HG02798 (cell line): ENCODE measurements at regions not wholly inside any gene's neighbourhood (a gene's known extent, or its start where the extent isn't known, plus 50 kb on each side); places are given as distances from the start of the nearest gene placed in this dataset.

Experiments used
- ATAC-seq: cut with Tn5 transposase; IDR thresholded peaks from one replicate; pipeline ENCODE4 v1.9.1; 2021; ENCODE audit warnings: mild to moderate bottlenecking; ENCODE audit not compliant: unreplicated experiment, poor library complexity

GRCh38 chr12:91870872-91871707 lies 274.6 kb downstream of the BTG1 start:
- ATAC-seq, result no peak

- ATAC-seq, result no peak
Observed at GRCh38 chr12:91868054-91868453, 277.6 kb downstream of the BTG1 start.

DNA sequence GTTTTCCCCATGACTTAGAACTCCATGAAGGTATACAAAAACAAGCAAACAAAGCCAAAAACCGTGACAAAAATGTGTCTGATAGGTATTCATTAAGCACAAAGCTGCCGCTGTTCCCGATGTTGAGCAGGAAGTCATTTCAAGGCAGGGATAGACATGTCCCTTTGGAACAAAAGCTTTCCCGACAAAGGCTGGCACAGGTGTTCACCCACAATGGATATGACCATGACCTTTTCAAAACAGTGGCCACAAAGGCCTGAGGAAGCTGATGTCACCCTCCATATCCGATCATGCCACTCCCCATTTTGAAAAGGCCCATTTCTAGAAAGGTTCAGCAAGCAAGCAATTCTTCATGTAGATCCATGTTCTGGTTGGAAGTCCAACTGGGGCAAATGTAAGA lies 279.1 kb downstream of the BTG1 start:
- no peak for ATAC-seq

GRCh38 chr12:91863702-91864101 lies 281.9 kb downstream of the BTG1 start:
- ATAC-seq, result no peak

DNA sequence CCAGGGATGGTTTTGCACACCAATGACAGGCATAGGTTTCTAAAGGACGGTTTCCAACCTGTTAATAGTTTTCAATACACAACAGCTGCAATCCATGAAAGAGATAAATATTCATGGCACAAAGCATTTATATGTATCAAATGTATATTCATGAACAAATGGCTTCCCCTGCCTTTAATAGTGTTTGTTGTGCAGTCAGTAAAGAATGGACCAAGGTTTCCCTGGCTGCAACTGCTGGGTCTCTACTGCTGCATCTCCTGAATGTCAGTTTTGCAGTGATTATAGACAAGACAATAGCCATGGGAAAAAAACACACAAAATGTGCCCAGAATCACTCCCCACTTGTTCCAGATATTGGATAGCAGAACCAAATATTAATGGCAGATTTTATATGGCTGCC lies 284.1 kb downstream of the BTG1 start:
- no peak for ATAC-seq

DNA sequence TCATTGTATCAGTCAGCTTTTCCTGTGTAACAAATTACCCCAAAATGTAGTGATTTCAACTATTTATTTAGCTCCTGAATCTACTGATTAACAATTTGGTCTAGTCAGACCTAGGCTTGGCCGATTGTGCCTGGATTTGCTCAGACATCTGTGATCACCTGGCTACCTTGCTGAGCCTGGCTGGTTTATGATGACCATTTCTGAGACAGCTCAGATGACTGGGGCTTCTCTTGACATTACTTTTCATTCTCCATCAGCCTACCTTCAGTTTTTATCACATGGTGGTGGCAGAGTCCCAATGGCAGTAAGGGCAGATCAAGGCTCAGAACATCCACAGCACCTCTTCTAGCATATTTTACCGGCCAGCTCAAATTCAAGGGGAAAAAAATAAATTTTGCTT lies 286.3 kb downstream of the BTG1 start:
- ATAC-seq, result no peak

DNA sequence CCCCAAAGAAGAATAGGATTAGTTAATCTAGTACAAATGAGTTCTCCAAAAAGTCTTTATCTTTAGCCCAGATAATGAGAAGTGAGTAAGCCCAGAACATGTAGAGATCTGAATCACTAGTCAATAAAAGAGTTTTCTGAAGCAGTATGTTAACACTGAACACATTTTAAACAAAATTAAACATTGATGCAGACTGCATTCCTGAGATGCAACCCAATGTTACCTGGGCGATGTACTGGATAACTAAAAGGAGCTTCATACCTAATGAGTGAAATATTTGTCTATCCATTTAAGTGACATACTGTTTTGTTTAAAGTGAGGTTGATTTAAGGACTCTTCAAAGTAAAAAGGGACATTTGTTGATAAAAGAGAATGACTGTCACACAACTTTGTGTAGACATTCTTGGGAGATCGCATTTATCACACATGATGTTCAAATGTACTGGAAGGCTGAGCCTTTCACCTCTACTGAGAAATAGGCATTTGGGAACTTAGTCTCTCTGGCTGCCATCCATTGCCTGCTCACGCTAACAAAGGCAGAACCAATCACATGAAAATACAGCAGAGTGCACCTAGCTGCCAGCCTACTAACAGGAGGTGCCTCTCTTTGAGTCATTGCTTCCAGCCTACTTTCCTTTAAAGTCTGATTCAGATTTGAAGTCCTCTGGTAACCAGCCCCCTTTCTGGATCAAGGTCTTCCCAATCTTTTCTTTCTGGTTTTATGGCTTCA lies 287.7 kb downstream of the BTG1 start:
- no peak for ATAC-seq

GRCh38 chr12:91854725-91855124 lies 290.9 kb downstream of the BTG1 start:
- ATAC-seq, result no peak

DNA sequence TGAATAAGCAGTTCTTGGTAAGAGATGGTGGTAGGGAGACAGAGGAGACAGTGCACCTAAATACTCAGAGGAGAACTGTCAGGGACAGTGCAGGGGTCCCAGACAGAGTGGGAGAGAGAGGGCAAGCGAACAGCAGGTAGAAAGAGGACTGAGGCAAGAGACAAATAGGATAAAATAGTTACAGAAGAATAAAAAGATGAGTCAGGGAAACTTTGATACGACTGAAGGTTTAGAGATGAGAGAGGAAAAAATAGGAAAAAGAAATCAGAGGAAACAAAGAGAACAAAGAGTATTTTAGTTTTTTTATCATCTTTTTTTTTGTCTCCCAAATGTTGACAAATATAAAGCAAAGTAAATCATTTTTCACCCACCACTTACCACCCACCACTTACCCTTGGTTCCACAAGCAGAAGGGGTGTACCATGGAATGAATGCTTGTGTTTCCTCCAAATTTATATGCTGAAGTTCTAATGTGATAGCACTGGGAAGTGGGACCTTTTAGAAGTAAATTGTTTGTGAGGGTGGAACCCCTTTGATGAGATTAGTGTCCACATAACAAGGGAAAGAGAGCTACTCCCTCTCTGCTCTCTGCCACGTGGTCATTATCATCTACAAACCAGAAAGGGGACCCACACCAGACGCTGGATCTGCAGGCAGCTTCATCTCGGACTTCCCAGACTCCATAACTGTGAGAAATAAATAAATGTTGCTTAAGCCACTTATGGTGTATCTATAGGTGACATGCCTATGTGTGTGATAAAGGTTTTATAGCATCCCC lies 292.1 kb downstream of the BTG1 start:
- no peak for ATAC-seq

DNA sequence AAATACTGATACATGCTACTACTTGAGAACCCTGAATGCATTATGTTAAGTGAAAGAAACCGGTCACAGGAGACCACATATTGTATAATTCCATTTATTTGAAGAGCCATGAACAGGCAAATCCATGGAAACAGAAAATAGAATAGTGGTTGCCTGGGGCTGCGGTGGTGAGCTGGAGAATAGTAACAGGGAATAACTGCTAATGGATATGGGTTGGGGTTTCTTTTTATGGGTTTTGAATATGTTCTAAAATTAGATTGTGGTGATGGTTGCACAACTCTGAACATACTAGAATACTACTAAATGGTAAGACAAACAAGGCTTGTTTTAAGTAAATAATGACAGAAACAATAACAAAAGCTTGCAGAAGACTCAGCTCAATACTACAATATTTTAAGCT lies 293.0 kb downstream of the BTG1 start:
- no peak for ATAC-seq

- ATAC-seq, result no peak
Observed at GRCh38 chr12:91851741-91852477, 293.7 kb downstream of the BTG1 start.

DNA sequence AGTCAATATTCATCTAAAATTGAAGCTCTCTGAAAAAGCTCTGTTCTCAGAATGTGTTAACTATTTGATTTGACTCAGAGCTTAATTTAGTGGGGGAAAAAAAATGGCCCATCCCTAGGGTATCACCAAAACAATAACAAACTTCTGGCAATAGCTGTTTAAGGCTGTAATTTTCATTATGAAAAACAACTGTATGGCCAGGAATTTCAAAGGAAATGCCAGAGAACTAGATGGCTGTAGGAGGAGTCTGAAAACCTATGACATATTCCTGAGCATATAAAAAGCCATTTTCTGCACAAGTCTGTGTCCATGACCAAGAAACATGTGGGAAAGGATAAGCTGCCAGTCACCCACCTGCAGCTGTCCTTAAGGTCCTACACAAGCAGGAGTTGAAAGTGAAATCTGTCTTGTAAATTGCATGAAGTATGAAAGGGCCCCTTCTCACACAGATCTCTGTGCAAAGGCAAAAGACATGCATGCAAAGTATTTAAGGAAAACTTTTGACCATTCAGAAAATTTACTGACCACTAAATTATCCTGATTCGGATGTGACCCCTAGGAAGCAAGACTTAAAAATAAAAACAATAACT lies 299.1 kb downstream of the BTG1 start:
- peak; percentile 60 for ATAC-seq

DNA sequence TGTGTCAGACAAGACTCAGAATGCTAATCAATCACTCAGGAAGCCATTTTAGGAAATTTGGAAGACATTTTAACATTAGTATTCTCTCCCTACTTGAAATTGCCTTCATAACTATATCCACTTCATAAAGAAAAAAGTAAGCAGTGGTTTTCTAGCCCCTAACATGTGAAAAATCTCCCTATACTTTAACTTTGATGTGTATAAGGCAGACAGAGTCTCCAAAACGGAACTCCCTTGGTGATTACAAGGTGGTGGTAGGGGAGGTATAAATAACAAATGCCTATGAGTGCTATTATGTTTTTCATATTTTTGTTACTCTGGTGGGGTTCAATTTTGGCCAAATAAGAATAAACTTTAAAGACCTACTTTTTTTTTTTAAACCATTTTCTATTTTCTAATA lies 300.3 kb downstream of the BTG1 start:
- no peak for ATAC-seq

GRCh38 chr12:91841822-91842221 lies 303.8 kb downstream of the BTG1 start:
- no peak for ATAC-seq

- no peak for ATAC-seq
Observed at GRCh38 chr12:91836696-91837095, 308.9 kb downstream of the BTG1 start.

DNA sequence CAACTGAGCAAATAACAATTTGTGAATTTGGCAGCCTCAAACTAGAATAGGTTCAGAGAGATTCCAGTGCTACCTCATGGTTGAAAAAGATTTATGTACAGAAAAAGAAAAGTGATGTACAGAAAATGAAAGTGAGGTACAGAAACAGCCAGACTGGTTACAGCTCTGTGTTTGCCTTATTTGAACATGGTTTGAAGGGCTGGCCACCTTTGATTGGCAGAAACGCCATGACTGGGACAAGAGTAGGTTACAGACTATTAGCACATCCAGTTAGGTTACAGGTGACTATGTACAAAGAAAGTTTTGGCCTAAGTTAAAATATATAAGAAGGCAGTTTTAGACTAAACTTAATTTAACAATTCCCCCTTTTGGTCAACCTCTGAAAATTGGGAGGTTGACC lies 309.4 kb downstream of the BTG1 start:
- no peak for ATAC-seq

DNA sequence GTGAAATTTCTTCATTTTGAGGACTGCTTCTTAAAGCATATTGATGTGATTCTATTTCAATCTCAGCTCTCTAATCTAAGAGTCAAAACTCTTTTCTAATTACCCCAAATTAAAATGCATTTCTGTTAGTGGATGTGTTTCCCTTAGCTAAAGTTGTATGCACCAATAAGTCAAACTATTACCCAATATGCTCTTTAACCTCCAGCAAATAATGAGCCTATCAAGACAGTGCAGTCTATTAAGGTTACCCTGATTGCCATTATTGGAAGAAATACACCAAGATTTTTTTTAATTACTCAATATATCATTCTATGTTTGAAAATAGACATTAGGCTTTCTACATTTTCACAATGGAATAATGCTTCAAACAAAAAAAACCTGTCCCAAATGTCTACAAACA lies 310.0 kb downstream of the BTG1 start:
- no peak for ATAC-seq

- ATAC-seq, result no peak
Observed at GRCh38 chr12:91833780-91834359, 311.8 kb downstream of the BTG1 start.

DNA sequence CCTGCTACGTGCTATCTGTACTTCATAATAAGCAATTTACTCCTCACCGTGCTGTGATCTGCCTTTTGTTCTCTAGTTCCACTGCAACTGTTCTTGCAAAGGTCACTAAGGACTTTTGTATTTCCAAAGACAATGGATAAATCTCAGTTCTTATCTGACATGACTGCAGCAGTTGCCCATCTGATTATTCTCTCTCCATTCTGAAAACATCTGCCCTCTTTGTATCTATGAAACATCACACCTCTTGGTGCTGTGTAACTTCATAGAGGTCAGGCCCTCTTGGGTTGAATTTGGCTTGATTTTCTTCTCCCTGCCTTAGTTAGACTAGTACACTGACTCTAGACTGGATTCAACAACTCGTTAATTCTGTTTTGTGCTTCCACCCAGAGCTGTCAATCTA lies 319.6 kb downstream of the BTG1 start:
- no peak for ATAC-seq

DNA sequence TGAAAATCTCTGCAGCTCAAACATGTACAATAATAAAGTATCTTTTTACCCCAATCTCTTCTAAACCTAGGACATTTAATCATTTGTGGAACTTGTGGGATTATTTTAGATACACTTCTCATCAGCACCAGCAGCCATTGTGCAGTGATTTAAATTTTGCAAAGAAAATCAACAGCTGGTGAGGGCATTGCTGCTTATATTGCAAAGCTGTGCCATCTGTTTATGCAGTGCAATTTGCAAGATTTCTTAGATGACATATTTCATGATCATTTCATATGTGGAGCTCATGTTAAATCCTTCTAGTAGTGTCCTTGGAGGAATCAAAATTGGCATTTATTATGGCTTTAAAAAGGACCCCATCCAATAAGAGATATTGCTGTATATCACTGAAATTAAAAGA lies 320.7 kb downstream of the BTG1 start:
- ATAC-seq, result no peak
